HG02884 (cell line): ENCODE measurements at regions not wholly inside any gene's neighbourhood (a gene's known extent, or its start where the extent isn't known, plus 50 kb on each side); places are given as distances from the start of the nearest gene placed in this dataset.

Experiments
- ATAC-seq: cut with Tn5 transposase; IDR thresholded peaks from one replicate; pipeline ENCODE4 v1.9.1; 2021; ENCODE audit warnings: mild to moderate bottlenecking, moderate library complexity; ENCODE audit not compliant: unreplicated experiment

GRCh38 chr10:4775808-4776207 is 50.2 kb upstream of the AKR1E2 start:
- ATAC-seq: peak; percentile 19

- ATAC-seq: no peak
These were observed 53.8 kb upstream of the AKR1E2 start for GRCh38 chr10:4772202-4772570.

- ATAC-seq: no peak
These were observed 54.3 kb upstream of the AKR1E2 start for GRCh38 chr10:4771554-4772201.

GRCh38 chr10:4770801-4771553 is 55.0 kb upstream of the AKR1E2 start:
- ATAC-seq: no peak

- ATAC-seq: no peak
These were observed 57.6 kb upstream of the AKR1E2 start for GRCh38 chr10:4768416-4768815.

- ATAC-seq: no peak
These were observed 58.8 kb upstream of the AKR1E2 start for GRCh38 chr10:4767033-4767814.

GRCh38 chr10:4766454-4766853 is 59.6 kb upstream of the AKR1E2 start:
- ATAC-seq: no peak

- ATAC-seq: no peak
These were observed 60.6 kb upstream of the AKR1E2 start for GRCh38 chr10:4765428-4765827.

GRCh38 chr10:4763960-4764428 is 62.0 kb upstream of the AKR1E2 start:
- ATAC-seq: no peak

- ATAC-seq: no peak
These were observed 62.5 kb upstream of the AKR1E2 start for GRCh38 chr10:4763513-4763912.

- ATAC-seq: no peak
These were observed 67.8 kb upstream of the AKR1E2 start for GRCh38 chr10:4758256-4758655.

GRCh38 chr10:4755286-4755989 is 70.6 kb upstream of the AKR1E2 start:
- no peak for ATAC-seq

- no peak for ATAC-seq
These were observed 71.9 kb upstream of the AKR1E2 start for GRCh38 chr10:4754143-4754542.

- ATAC-seq: no peak
These were observed 74.8 kb upstream of the AKR1E2 start for GRCh38 chr10:4751211-4751610.

- no peak for ATAC-seq
These were observed 76.8 kb upstream of the AKR1E2 start for GRCh38 chr10:4749271-4749574.

- no peak for ATAC-seq
These were observed 77.3 kb upstream of the AKR1E2 start for GRCh38 chr10:4748491-4749270.

- no peak for ATAC-seq
These were observed 83.8 kb upstream of the AKR1E2 start for GRCh38 chr10:4742217-4742616.

GRCh38 chr10:4740471-4740870 is 85.5 kb upstream of the AKR1E2 start:
- no peak for ATAC-seq

- no peak for ATAC-seq
These were observed 89.4 kb upstream of the AKR1E2 start for GRCh38 chr10:4736608-4737007.

GRCh38 chr10:4736183-4736582 is 89.8 kb upstream of the AKR1E2 start:
- ATAC-seq: no peak

- no peak for ATAC-seq
These were observed 92.2 kb upstream of the AKR1E2 start for GRCh38 chr10:4733843-4734224.
